Motor neuron (in vitro differentiated cells): ENCODE measurements at regions not wholly inside any gene's neighbourhood (a gene's known extent, or its start where the extent isn't known, plus 50 kb on each side); places are given as distances from the start of the nearest gene placed in this dataset.
A peak's percentile ranks its signal among the peaks of the same experiment; 100 is the strongest.

Experiments
- ATAC-seq, 8 experiments: fragments of 200-7000 bp; cut with Tn5 transposase; replicated peaks in 6 of 8; 2 replicates each; pipeline ENCODE4 v1.8.0; 2021; ENCODE audit warnings: mild to moderate bottlenecking in 8 of 8, moderate library complexity in 8 of 8
- H3K27ac ChIP-seq, 2 donors: fragments of 250-450 bp; sonication (Bioruptor Pico); 2 replicates each; pipeline ENCODE4 v1.9.0; 2021; ENCODE audit warnings: antibody characterized with exemption in 2 of 2, mild to moderate bottlenecking in 2 of 2, moderate library complexity in 1 of 2
- H3K4me1 ChIP-seq, 2 donors: fragments of 250-450 bp; sonication (Bioruptor Pico); replicated peaks in 1 of 2; 2 replicates each; pipeline ENCODE4 v1.6.1; 2021; ENCODE audit warnings: antibody characterized with exemption in 2 of 2, mild to moderate bottlenecking in 2 of 2, moderate library complexity in 1 of 2
- H3K4me3 ChIP-seq, 5 donors: fragments of 250-450 bp; sonication (Bioruptor Pico); 2 replicates each; pipeline ENCODE4 v1.9.0; 2021; ENCODE audit warnings: antibody characterized with exemption in 5 of 5, mild to moderate bottlenecking in 5 of 5, moderate library complexity in 4 of 5
- WGBS, 10 experiments: fragments of 450-650 bp; shearing (Covaris generic); methylation state at CpG; one replicate each; pipeline ENCODE4 v1.0.0; 2022; 5-methylcytosine and 5-hydroxymethylcytosine counted together
- in situ Hi-C, 9 experiments: fragments of 400-800 bp; cut with MboI; loops; one replicate each; pipeline ENCODE4 v1.15.0; 2021; ENCODE audit warnings: low sequenced_read_pairs in 9 of 9, low pct_unique_long_range_greater_than_20kb in 2 of 9; ENCODE audit not compliant: unreplicated experiment in 9 of 9

- peak in 1 of 8 experiments; percentile 24 for ATAC-seq
- Histone ChIP-seq H3K4me3 (no peak overlapping the region), H3K4me1 (no peaks in the 10 kb centered on the region), H3K27ac (no peak overlapping the region)
- 29 to 100% (median 58%) methylated on average over 1 to 2 of the region's 2 CpGs; no CpG with 5 or more reads in 6 of the 10 experiments for WGBS, 10 experiments
- in situ Hi-C loops, result no loop called here
Measured at GRCh38 chr11:86161837-86162236, 82.7 kb upstream of the EED start.

GRCh38 chr11:86161336-86161735 is 83.2 kb upstream of the EED start:
- Histone ChIP-seq H3K4me1 (no peaks in the 10 kb centered on the region), H3K4me3 (no peak overlapping the region), H3K27ac (no peak overlapping the region)
- ATAC-seq, result no peak
- in situ Hi-C loops, result no loop called here

- no peaks in the 10 kb centered on the region for H3K4me1 ChIP-seq
- no peak overlapping the region for H3K4me3 ChIP-seq
- in situ Hi-C loops, result no loop called here
- peak in 2 of 8 experiments; percentile 30 to 51 for ATAC-seq
- 0 to 90% (median 36%) methylated on average over 1 of the region's 1 CpG; no CpG with 5 or more reads in 4 of the 10 experiments for WGBS, 10 experiments
- no peak overlapping the region for H3K27ac ChIP-seq
Measured at GRCh38 chr11:86160541-86161149, 83.9 kb upstream of the EED start.

- no peak for ATAC-seq
Measured at GRCh38 chr11:86159581-86159891, 85.0 kb upstream of the EED start.

GRCh38 chr11:86158704-86159580 is 85.6 kb upstream of the EED start:
- Histone ChIP-seq H3K4me3 (no peak overlapping the region), H3K4me1 (no peaks in the 10 kb centered on the region), H3K27ac (no peak overlapping the region)
- in situ Hi-C loops, result no loop called here
- no peak for ATAC-seq
- whole genome bisulfite sequencing, 10 experiments, result 65 to 100% (median 89%) methylated on average over 1 to 3 of the region's 3 CpGs; no CpG with 5 or more reads in 2 of the 10 experiments

More at GRCh38 chr11:86159581-86159891, 85.0 kb upstream of the EED start:
- in situ Hi-C loops, result no loop called here
- 77 to 100% (median 88%) methylated on average over 2 to 3 of the region's 3 CpGs; no CpG with 5 or more reads in 5 of the 10 experiments for WGBS, 10 experiments
- Histone ChIP-seq H3K27ac (no peak overlapping the region), H3K4me1 (no peaks in the 10 kb centered on the region), H3K4me3 (no peak overlapping the region)

GRCh38 chr11:86157797-86158378 is 86.7 kb upstream of the EED start:
- Histone ChIP-seq H3K4me3 (no peak overlapping the region), H3K4me1 (no peaks in the 10 kb centered on the region), H3K27ac (no peak overlapping the region)
- in situ Hi-C loops, result no loop called here
- 76 to 100% (median 90%) methylated on average over 1 to 2 of the region's 2 CpGs; no CpG with 5 or more reads in 4 of the 10 experiments for WGBS, 10 experiments
- no peak for ATAC-seq

GRCh38 chr11:86156397-86156955 is 87.6 kb upstream of the PICALM start:
- WGBS, 10 experiments, result 30 to 100% (median 82%) methylated on average over 1 to 3 of the region's 3 CpGs; no CpG with 5 or more reads in 1 of the 10 experiments
- Histone ChIP-seq H3K4me1 (no peaks in the 10 kb centered on the region), H3K27ac (no peak overlapping the region), H3K4me3 (no peak overlapping the region)
- ATAC-seq, result no peak
- in situ Hi-C loops, result no loop called here

- WGBS, 10 experiments, result 78 to 100% (median 92%) methylated on average over 1 to 6 of the region's 7 CpGs
- Histone ChIP-seq H3K4me1 (no peaks in the 10 kb centered on the region), H3K27ac (no peak overlapping the region), H3K4me3 (no peak overlapping the region)
- ATAC-seq, result no peak
- in situ Hi-C loops, result no loop called here
Measured at GRCh38 chr11:86155200-86155844, 86.4 kb upstream of the PICALM start.

GRCh38 chr11:86153439-86153838 is 84.6 kb upstream of the PICALM start:
- no peak overlapping the region for H3K4me3 ChIP-seq
- H3K27ac ChIP-seq, result no peak overlapping the region
- H3K4me1 ChIP-seq, result no peaks in the 10 kb centered on the region
- in situ Hi-C loops, result no loop called here
- WGBS, 10 experiments, result 11 to 82% (median 40%) methylated on average over 1 of the region's 1 CpG; no CpG with 5 or more reads in 3 of the 10 experiments
- ATAC-seq, result no peak

GRCh38 chr11:86152901-86153300 is 84.0 kb upstream of the PICALM start:
- H3K4me1 ChIP-seq, result no peaks in the 10 kb centered on the region
- peak in 2 of 8 experiments; percentile 20 to 61 for ATAC-seq
- no peak overlapping the region for H3K27ac ChIP-seq
- in situ Hi-C loops, result no loop called here
- 72 to 100% (median 93%) methylated on average over 1 to 2 of the region's 2 CpGs; no CpG with 5 or more reads in 2 of the 10 experiments for WGBS, 10 experiments
- no peak overlapping the region for H3K4me3 ChIP-seq

GRCh38 chr11:86152006-86152862 is 83.3 kb upstream of the PICALM start:
- no peak overlapping the region for H3K27ac ChIP-seq
- ATAC-seq, result peak in 4 of 8 experiments; percentile 17 to 50 (median 38)

More at GRCh38 chr11:86152006-86152862, 83.3 kb upstream of the PICALM start:
- no peak overlapping the region for H3K4me3 ChIP-seq
- WGBS, 10 experiments, result 20 to 53% (median 45%) methylated on average over 1 to 2 of the region's 2 CpGs; no CpG with 5 or more reads in 6 of the 10 experiments
- no peaks in the 10 kb centered on the region for H3K4me1 ChIP-seq
- in situ Hi-C loops, result no loop called here
